NCI-H460 (cell line): ENCODE measurements at regions not wholly inside any gene's neighbourhood (a gene's known extent, or its start where the extent isn't known, plus 50 kb on each side); places are given as distances from the start of the nearest gene placed in this dataset.
"Not testable (repeated sequence)": the region's sequence is repeated elsewhere in the genome, so short reads cannot be mapped to it uniquely, and the experiment has no call there.

Experiments
- DNase-seq: peaks from one replicate; pipeline ENCODE4 v3.0.0-alpha.2; 2016; ENCODE audit warnings: low read depth; ENCODE audit errors: extremely low read depth

- DNase-seq: no peak
These were observed 1782.4 kb upstream of the PCDH10 start for GRCh38 chr4:131366714-131367113.

- no peak for DNase-seq
These were observed 1781.7 kb upstream of the PCDH10 start for GRCh38 chr4:131367441-131367840.

- no peak for DNase-seq
These were observed 1778.2 kb upstream of the PCDH10 start for GRCh38 chr4:131370846-131371245.

- DNase-seq: no peak
These were observed 1768.0 kb upstream of the PCDH10 start for GRCh38 chr4:131381055-131381454.

GRCh38 chr4:131382839-131383238 lies 1766.3 kb upstream of the PCDH10 start:
- DNase-seq: no peak

- DNase-seq: no peak
These were observed 1760.8 kb upstream of the PCDH10 start for GRCh38 chr4:131388277-131388676.

GRCh38 chr4:131408102-131408501 lies 1741.0 kb upstream of the PCDH10 start:
- no peak for DNase-seq

GRCh38 chr4:131411393-131411792 lies 1737.7 kb upstream of the PCDH10 start:
- DNase-seq: no peak

- DNase-seq: no peak
These were observed 1729.9 kb upstream of the PCDH10 start for GRCh38 chr4:131419147-131419546.

GRCh38 chr4:131426023-131426758 lies 1722.9 kb upstream of the PCDH10 start:
- no peak for DNase-seq

- no peak for DNase-seq
These were observed 1722.1 kb upstream of the PCDH10 start for GRCh38 chr4:131427000-131427399.

GRCh38 chr4:131430302-131430701 lies 1718.8 kb upstream of the PCDH10 start:
- peak; percentile 1 for DNase-seq

GRCh38 chr4:131441004-131441688 lies 1707.9 kb upstream of the PCDH10 start:
- no peak for DNase-seq

GRCh38 chr4:131447883-131448282 lies 1701.2 kb upstream of the PCDH10 start:
- DNase-seq: no peak

- no peak for DNase-seq
These were observed 1698.4 kb upstream of the PCDH10 start for GRCh38 chr4:131450572-131451209.

- no peak for DNase-seq
These were observed 1689.5 kb upstream of the PCDH10 start for GRCh38 chr4:131459430-131460101.

- no peak for DNase-seq
These were observed 1678.7 kb upstream of the PCDH10 start for GRCh38 chr4:131470360-131470759.

GRCh38 chr4:131488772-131489171 lies 1660.3 kb upstream of the PCDH10 start:
- no peak for DNase-seq

- not testable (repeated sequence) for DNase-seq
These were observed 1652.9 kb upstream of the PCDH10 start for GRCh38 chr4:131496211-131496610.

- DNase-seq: peak; percentile 12
These were observed 1649.8 kb upstream of the PCDH10 start for GRCh38 chr4:131499141-131499873.

GRCh38 chr4:131509521-131509920 lies 1639.6 kb upstream of the PCDH10 start:
- DNase-seq: no peak
